NOMO-1 treated with dmso at 0.1 percent for 144 hours (cell line): ENCODE measurements at regions not wholly inside any gene's neighbourhood (a gene's known extent, or its start where the extent isn't known, plus 50 kb on each side); places are given as distances from the start of the nearest gene placed in this dataset.

Source experiments
- DNase-seq: peaks from one replicate; lab custom pipeline; 2025; ENCODE audit not compliant: unreplicated experiment; lab: John Stamatoyannopoulos, UW

DNA sequence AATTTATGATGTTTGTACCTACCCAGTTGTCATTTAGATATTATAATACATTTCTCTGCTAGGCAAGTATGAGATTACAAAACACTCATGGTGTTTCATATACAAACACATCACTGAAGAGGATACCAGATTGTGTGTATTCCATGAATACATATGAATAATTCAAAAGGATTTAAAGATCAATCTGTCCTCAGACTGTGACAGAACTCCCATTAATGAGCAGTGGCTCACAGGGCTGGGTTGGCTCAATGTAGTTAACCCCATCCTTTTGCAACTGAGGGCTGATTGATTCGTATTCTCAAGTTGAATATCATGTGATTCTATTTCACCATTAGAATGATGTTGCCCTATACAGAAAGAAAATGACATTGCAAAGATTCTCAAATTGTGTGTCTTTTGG lies 79.6 kb upstream of the SPANXN2 start:
- DNase-seq: no peak

DNA sequence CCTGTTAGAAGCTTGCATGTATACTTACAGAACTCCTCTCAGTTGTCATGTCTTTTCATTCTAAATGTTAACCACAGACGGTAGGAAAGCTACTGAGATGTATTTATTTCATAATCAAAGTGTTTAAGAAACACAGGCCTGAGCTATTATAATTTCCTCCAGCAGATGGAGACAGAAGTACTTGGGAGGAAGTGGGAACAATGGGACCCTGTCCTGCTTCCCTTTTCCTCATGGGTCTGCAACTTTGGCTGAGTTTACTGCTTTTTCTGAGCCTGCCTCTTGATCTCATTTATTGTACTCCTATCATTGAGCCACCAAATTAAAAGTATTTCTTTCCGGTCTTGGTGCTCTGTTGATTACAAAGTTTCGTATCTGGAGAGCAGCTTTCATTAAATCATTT lies 67.7 kb upstream of the SPANXN2 start:
- peak; percentile 4 for DNase-seq

- no peak for DNase-seq
Observed at GRCh38 chrX:143787341-143787740, 66.8 kb upstream of the SPANXN2 start.

GRCh38 chrX:143781103-143781502 lies 60.6 kb upstream of the SPANXN2 start:
- no peak for DNase-seq
